ENCODE measurements at regions not wholly inside any gene's neighbourhood (a gene's known extent, or its start where the extent isn't known, plus 50 kb on each side); places are given as distances from the start of the nearest gene placed in this dataset.
"Not testable (repeated sequence)": the region's sequence is repeated elsewhere in the genome, so short reads cannot be mapped to it uniquely, and the experiment has no call there.

DNA sequence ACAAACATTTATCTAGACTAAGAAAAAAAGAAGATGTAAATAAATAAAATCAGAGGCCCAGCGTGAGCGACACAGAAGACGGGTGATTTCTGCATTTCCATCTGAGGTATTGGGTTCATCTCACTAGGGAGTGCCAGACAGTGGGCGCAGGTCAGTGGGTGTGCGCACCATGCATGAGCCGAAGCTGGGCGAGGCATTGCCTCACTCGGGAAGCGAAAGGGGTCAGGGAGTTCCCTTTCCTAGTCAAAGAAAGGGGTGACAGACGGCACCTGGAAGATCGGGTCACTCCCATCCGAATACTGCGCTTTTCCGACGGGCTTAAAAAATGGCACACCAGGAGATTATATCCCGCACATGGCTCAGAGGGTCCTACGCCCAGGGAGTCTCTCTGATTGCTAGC is 79.5 kb upstream of the ABCD2 start:
- H3K27ac ChIP-seq; DNase-seq (ENCODE audit: low spot score); CTCF ChIA-PET; POLR2A ChIA-PET (ENCODE audit: low non-redundant PET): not testable (repeated sequence)

DNA sequence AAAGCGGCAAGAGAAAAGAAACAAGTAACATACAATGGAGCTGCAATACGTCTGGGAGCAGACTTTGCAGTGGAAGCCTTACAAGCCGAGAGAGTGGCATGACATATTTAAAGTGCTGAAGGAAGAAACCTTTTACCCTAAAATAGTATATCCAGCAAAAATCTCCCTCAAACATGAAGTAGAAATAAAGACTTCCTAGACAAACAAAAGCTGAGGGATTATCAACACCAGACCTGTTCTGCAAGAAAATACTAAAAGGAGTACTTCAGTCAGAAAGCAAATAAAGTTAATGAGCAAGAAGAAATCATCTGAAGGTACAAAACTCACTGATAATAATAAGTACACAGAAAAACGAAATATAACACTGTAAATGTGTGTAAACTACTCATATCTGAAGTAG is 77.5 kb upstream of the ABCD2 start:
- H3K27ac ChIP-seq = no peak overlapping the region
- TF ChIP-seq, protein P1, sequence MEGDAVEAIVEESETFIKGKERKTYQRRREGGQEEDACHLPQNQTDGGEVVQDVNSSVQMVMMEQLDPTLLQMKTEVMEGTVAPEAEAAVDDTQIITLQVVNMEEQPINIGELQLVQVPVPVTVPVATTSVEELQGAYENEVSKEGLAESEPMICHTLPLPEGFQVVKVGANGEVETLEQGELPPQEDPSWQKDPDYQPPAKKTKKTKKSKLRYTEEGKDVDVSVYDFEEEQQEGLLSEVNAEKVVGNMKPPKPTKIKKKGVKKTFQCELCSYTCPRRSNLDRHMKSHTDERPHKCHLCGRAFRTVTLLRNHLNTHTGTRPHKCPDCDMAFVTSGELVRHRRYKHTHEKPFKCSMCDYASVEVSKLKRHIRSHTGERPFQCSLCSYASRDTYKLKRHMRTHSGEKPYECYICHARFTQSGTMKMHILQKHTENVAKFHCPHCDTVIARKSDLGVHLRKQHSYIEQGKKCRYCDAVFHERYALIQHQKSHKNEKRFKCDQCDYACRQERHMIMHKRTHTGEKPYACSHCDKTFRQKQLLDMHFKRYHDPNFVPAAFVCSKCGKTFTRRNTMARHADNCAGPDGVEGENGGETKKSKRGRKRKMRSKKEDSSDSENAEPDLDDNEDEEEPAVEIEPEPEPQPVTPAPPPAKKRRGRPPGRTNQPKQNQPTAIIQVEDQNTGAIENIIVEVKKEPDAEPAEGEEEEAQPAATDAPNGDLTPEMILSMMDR (conservative IDR thresholded peaks at IDR 0.05; ENCODE audit: low read depth) = no peak
- ChIA-PET POLR2A (ENCODE audit: low non-redundant PET) (no interaction called here), CTCF (interaction anchor here (0.9 kb wide), 1 partner anchor 14 kb away, joined by 4 read pairs; no protein-coding TSS in a partner anchor)
- DNase-seq (ENCODE audit: low spot score) = no peak

DNA sequence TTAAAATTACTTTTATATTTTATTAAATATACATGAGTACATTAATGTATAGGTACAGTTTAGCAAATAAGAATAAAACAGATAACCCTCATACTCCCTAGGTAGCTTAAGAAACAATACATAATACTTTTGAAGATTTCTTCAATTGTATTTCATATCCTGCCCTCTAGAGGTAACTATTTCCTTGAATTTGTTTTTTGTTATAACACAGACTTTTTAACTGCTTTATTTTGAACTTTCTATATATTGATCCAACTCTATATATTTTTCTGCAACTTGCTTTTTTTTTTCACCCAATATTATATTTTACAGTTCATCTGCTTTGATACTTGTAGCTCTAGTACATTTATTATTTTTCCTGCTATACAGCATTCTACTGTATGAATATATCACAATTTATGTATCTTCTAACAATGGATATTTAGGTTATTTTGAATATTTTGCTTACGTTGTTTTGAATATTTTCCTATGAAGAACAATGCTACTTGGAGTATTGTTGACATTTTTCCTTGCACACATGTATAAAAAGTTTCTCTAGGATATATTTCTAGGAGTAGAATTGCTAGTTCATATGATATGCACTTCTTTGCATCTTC is 72.8 kb upstream of the ABCD2 start:
- no peak overlapping the region for H3K27ac ChIP-seq
- no peak for DNase-seq (ENCODE audit: low spot score)
- TF ChIP-seq, protein P1 (conservative IDR thresholded peaks at IDR 0.05; ENCODE audit: low read depth) = peak; percentile 47
- ChIA-PET CTCF (interaction anchor here (0.6 to 0.8 kb wide), 9 partner anchors 35 to 1118 kb away, joined by 3 to 6 read pairs (median 4); no protein-coding TSS in a partner anchor), POLR2A (ENCODE audit: low non-redundant PET) (no interaction called here)

DNA sequence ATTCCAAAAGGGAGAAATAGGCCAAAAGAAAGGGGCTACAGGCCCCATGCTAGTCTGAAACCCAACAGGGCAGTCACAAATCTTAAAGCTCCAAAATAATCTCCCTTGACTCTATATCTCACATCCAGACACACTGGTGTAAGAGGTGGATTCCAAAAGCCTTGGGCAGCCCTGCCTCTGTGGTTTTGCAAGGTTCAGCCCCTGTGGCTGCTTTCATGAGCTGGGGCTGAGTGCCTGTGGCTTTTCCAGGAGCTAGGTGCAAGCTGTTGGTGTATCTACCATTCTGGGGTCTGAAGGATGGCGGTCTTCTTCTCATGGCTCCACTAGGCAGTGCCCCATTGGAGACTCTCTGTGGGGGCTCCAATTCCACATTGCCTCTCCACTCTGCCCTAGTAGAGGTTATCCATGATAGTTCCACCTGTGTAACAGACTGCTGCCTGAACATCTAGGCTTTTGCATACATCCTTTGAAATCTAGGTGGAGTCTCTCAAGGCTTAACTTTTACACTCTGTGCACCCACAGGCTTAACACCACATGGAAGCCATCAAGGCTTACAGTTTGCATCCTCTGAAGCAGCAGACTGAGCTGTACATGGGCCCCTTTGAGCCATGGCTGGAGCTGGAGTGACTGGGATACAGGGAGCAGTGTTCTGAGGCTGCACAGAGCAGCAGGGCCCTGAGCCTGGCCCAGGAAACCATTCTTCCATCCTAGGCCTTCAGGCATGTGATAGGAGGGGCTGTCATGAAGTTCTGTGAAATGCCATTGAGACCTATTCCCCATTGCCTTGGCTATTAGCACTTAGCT is 66.5 kb upstream of the ABCD2 start:
- CTCF ChIA-PET = interaction anchor here (0.5 to 0.6 kb wide), 2 partner anchors 183 to 306 kb away, joined by 3 read pairs; no protein-coding TSS in a partner anchor
- POLR2A ChIA-PET (ENCODE audit: low non-redundant PET) = no interaction called here

DNA sequence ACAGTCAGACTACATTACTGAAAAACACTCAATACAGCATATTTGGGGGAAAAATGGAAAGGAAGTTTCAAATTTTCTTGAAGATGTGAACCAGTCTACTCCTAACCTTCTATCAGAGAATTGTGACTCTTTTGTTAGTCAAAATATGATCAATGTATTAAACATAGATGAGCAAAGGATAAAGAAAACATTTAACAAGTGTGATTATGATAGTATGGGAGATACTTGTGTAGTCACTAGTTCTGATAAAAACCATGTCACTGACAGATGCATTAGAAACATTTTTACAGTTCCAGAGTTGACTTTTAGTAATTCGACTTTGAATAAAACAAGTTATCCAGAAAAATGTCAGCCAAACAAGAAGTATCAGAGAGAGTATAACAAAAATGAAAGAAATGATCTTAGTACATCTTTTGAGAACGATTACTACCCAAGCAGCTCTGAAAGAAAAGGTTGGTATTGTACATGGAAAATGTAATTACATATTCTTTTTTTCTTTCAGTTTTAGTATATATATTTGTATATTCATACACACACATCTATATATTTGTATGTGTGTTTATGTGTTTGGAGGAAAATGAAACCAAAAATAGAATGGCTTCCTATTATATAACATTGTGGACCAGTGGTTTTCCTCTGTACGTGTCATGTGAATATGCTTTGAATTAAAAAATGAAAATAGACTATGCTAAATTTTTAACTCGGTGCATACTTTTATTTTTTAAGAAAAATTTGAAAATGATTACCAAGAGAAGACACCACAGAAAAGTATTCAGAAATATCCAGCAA is 63.3 kb upstream of the ABCD2 start:
- CTCF ChIA-PET = interaction anchor here (0.7 kb wide), 1 partner anchor 14 kb away, joined by 4 read pairs; no protein-coding TSS in a partner anchor
- no peak for DNase-seq (ENCODE audit: low spot score)
- POLR2A ChIA-PET (ENCODE audit: low non-redundant PET) = no interaction called here
- H3K27ac ChIP-seq = no peak overlapping the region
- TF ChIP-seq, protein P1 (conservative IDR thresholded peaks at IDR 0.05; ENCODE audit: low read depth) = no peak

More for the DNA sequence above, 66.5 kb upstream of the ABCD2 start:
- no peak overlapping the region for H3K27ac ChIP-seq
- DNase-seq (ENCODE audit: low spot score) = no peak
- TF ChIP-seq, protein P1 (conservative IDR thresholded peaks at IDR 0.05; ENCODE audit: low read depth) = no peak

DNA sequence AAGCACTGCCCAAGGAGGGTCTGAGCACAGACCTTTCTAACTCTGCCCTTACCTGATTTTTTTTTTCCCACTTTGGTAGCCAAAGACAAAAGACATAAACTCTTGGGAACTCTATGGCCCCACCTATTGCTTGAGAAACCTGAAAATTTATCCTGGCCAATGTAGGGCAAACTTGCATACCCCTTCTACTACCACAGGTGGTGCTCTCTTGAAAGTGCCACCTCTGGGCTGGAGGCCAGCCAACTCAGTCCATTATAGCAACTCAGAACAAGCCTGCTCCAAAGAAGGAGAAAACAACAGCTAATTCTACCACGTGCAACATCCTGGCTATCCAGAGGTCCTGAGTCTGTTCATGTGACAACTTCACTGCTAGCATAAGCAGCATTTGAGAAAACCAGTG is 55.7 kb upstream of the ABCD2 start:
- no peak overlapping the region for H3K27ac ChIP-seq
- DNase-seq (ENCODE audit: low spot score) = no peak
- POLR2A ChIA-PET (ENCODE audit: low non-redundant PET) = no interaction called here
- CTCF ChIA-PET = no interaction called here
- TF ChIP-seq, protein P1 (conservative IDR thresholded peaks at IDR 0.05; ENCODE audit: low read depth) = no peak

Data from RWPE1 (cell line).